ENCODE measurements at regions not wholly inside any gene's neighbourhood (a gene's known extent, or its start where the extent isn't known, plus 50 kb on each side); places are given as distances from the start of the nearest gene placed in this dataset.
A peak's percentile ranks its signal among the peaks of the same experiment; 100 is the strongest.

DNA sequence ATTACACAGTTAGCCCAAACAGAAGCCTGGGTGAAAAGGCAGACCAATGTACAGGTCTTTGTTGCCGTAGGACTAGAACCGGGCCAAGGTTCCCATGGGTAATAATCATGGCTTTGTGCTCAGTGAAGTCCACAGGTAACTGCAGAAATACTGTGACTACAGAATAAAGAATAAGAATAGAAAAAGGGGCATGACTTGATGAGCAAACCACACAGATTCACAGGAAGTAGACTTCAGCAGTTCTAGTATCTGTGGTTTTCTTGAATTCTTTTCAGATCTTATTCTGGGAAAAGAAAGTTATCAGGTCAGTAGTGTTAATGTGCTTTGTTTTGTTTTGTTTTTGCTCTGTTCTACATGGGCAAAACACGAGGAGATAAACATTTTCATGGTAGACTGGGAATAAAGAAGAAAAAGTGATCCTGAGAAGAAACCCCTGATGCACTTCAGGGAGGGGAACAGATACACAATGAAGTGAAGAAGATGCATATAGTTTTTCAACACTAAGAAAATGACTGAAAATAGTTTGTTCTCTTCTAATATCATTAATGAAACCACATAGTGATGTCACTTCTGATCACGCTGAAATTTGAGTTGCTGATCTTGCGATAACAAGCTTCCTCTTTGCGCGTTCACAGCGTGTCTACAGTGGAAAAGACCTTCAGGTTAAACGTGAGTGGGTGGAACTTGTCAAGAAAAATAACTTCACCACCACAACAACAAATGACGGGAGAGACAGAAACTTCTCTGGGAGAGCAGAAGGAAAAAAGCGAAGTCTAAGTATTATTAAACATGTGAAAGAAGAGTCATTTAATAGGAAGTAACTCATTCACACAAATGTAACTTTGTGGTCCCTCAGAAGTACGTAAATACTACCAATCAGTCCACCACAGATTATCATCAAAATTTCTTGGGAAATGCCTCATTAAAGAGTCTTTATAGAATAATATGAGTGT is 315.8 kb upstream of the SATB1 start:
- DNase-seq (ENCODE audit: low read depth in 4 of 4, low spot score in 3 of 4): no peak

DNA sequence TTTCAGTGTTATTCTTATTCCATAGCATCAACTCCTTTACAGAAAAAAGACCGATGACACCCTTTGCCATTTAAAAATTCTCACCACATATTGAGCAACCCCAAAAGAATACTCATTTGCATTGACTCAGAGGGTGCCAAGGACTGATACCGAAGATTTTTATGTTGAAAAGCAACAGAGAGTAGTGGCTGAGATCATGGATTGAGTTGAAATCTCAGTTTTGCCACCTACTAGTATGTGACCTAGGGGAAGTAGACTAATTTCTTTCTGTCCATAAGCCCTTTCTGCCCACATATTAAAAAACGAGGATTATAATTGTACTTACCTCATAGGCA is 313.9 kb upstream of the SATB1 start:
- DNase-seq (ENCODE audit: low read depth in 4 of 4, low spot score in 3 of 4): no peak

DNA sequence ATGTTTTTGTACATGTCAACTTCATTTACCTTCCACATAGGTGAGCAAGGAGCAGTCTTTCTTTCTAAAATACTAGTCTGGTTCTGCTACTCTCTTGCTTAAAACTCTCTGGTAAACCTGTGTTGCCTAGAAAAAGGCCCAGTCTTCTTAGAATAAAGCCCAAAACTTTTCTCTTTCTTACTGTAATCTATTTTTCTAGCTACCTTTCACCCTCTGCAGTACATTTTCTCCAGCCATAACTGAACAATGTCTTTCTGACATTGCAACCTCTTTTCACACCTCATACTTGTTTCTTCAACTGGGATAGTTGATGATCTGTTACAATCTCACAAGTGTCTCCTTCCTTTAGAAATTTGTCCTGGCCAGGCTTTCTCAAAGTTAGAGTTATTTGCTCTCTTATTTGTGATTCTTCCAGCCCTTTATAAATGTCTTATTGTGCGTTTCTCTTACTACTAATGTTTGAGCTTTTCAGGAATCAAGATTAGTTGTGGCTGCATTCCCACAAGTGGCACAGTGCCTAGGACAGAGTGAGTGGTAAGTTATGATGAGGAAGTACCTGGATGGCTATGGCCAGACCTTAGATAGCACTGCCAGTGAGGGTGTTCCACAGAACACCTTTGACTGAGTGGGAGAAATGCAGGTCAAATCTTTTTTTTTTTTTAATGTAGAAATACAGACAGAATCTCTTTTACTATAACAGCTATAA is 313.4 kb upstream of the SATB1 start:
- no peak for DNase-seq (ENCODE audit: low read depth in 4 of 4, low spot score in 3 of 4)

DNA sequence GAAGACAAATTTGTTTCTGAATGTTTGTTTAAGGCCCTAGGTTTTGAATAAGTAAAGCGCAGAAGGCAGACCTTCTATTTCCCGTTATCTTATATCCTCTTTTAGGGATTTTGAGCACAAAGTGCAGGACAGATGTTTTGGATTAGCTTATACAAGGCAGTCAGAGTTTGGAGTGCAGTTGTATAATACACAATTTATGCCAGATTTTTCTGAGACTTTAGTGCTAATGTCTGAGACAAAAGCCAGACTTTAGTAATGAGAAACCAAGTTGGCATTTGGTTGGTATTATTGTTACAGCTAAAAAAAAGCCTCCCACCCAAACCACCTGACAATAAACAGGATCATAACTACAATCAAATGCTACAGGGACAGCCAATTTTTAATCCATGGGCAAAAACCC is 309.9 kb upstream of the SATB1 start:
- DNase-seq (ENCODE audit: low read depth in 4 of 4, low spot score in 3 of 4): no peak

DNA sequence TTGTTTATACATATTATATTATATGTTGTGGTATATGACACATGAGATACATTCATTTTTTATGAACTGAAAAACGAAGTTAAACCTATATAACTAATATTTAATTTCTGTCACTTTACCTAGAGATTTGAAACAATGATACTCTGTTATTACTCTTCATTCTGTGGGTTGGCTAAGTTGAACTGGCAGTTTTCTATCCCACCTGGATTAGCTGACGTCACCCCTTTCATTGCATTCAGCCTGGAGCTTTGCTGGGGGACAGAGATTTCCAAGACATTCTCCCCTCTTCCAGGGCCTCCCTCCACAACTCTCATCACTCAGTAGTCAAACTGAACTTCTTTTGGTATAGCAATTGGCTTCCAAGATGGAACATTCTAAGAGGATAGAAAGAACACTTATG is 309.2 kb upstream of the SATB1 start:
- DNase-seq (ENCODE audit: low read depth in 4 of 4, low spot score in 3 of 4): no peak

DNA sequence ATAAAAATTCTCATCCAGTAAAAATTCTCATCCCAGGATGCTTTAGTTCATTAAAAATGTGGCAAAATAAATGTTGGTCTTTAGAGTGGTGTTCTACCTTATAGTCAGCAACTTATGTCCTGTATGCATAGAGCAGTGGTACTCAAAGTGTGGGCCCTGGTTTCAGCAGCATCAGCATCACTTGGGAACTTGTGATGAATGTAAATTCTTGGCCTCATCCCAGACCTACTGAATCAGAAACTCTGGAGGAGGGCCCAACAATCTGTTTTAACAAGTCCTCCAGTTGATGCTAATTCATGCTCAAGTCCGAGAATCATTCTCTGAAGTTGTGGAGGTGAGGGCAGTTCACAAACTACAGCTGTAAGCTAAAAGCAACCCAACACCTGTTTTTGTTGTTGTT is 307.3 kb upstream of the SATB1 start:
- no peak for DNase-seq (ENCODE audit: low read depth in 4 of 4, low spot score in 3 of 4)

DNA sequence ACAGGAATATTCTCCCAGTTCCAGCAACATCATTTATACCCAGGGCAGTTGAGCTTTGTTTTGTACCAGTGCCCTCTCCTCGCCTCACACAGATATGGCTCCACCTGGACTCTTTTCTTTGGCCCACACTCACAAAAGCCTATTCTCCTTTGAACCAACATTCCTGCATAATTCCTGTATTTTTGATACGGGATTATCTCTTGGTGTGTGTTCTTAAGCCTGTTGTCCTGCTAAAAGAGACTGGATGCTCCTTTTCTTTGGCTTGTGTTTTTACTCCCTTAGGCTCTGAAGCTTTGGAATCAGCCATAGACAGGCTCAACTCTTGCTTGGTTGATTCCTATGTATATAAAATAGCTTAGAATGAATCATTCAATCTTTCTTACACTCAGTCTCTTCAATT is 305.4 kb upstream of the SATB1 start:
- DNase-seq (ENCODE audit: low read depth in 4 of 4, low spot score in 3 of 4): no peak

DNA sequence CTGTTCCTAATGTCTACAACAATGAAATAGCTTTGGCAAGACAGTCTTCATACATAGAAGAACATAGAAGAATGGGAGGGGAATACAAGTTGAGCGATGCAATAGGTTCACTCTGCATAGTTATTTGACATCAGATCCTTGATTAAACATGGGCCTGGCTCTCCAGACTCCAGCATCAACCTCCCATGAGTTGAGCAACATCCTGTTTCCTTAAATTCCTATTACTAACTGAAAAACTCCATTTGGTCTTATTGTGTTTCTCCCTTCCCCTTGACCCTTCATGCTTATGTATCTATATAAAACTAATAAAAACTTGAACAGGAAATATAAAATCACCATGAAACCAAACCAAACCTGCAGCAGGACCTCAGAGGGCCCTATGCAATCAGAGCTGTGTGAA is 304.5 kb upstream of the SATB1 start:
- DNase-seq (ENCODE audit: low read depth in 4 of 4, low spot score in 3 of 4): no peak

DNA sequence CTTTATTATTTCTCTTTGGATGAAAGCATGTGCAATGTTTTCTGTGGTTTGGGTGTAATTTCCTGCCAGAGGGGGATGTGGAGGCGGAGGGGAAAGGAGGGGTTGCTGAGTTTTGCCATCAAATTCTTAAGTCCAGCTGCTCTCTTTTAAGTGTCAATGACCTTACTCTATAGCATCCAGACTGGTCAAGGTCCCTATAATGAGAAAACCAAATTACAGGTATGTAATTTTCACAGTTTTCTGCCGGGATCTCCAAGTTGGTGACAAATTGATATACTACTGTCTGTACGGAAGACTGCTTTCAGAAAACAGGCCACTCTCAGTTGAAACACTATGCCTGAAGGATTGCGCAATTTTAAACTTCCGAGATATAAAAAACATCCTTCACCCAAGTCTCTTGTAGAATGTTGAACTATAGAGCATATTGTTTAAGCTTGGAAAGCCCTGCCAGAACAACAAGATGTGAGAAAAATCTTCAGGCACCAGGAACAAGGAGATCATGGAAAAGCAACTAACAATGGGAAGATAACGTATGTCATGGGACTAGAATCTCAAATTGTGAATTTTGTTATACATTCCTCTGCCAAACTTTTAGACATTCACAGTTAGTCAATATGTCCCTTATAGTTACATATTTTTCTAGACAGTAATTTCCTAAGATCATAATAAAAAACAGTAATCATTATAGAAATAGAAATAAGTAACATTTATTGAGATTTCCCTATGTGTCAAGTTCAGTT is 300.7 kb upstream of the SATB1 start:
- DNase-seq (ENCODE audit: low read depth in 4 of 4, low spot score in 3 of 4): peak in 3 of 4 donors; percentile 3 to 7 (median 5)

DNA sequence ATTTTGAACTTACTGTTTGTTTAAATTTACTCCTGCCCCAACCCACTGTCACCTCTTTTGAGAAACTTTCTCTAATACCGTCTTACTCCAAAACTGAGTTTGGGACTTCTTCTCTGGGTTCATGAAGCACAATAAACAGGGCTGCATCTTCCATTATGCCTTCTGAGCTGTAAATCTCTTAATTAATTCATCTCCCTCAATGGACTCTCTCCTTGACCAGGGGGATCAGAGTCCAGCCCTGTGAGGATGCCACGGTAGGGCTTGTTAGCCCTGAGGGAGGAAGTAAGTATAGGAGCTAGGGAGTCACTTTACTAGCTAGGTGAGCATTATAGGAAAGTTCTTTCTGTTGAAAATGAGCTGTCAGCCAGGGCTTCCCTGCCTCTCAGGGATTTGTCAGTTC is 299.3 kb upstream of the SATB1 start:
- no peak for DNase-seq (ENCODE audit: low read depth in 4 of 4, low spot score in 3 of 4)

DNA sequence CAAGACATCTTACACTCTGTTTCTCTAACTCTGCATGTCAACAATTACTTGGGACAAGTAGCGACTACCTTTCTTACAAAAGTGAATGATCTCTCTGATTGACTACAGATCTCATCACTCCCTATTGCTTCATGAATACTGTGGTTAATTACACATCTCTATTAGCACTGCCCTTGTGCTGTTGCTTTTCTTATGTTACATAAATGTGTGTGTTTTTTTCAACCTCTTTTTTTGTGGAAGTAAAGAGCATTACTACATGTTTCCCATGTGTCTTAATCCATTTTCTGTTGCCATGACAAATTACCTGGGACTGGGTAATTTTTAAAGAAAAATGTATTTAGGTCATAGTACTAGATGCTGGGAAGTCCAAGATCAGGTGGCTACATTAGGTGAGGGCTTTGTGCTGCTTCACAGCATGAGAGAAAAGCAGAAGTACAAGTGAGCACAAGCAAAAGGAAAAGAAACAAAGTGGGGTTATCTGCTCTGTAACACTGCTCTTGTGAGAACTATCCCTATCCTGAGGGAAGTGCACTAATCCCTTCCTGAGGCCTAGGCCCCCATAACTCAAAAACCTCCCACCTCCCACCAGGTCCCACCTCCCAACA is 298.2 kb upstream of the SATB1 start:
- DNase-seq (ENCODE audit: low read depth in 4 of 4, low spot score in 3 of 4): no peak

DNA sequence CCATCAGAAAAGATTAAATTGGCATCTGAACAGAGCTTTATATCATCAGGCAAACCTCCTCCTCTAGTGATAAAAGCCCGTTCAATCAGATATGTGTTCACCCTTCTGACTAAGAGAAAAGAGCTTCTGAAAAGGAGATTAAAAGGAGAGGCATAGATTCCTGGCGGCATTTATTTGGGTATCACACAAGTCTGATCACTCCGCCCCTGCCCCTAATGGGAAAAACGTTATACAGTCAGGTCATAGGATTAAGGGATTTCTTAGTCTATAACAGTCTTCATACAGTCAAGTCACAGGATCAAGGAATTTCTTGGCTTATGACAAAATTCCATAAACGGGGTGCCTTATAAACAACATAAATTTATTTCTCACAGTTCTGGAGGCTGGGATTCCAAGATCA is 295.4 kb upstream of the SATB1 start:
- no peak for DNase-seq (ENCODE audit: low read depth in 4 of 4, low spot score in 3 of 4)

DNA sequence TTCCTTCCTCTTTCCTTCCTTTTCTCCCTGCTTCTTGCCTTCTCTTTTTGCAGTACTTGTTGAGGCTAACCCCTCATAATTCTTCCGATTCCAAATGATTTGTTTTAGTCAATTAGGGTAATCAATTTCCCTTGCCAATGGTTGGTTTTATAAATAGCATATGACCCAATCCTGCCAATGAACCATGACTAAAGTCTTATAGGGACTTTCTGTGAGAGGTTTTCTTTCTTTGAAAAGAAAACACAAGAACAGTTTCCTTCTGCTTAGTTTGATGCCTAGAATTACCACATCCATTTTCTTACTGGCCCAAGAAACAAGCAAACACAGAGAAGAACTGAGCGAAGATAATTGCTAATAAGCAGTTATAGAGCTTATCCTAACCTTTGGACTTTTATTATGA is 292.5 kb upstream of the SATB1 start:
- no peak for DNase-seq (ENCODE audit: low read depth in 4 of 4, low spot score in 3 of 4)

DNA sequence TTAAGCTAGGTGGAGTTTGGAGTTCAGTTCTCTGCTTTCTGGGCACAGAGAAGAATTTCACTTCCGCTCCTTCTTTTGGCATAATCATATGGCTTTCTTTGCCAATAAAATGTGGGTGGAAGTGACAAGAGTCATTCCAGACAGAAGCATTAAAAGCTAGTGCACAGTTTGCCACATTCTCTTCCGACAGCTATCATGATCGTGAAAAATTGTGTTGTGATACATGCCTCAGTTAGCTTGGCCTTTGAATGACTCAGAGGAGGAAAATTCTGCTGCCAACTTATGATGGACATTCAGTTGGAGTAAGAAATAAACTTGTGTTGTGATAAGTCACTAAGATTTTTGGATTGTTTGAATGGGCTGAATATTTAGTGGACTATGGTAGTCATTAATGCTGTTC is 291.7 kb upstream of the SATB1 start:
- DNase-seq (ENCODE audit: low read depth in 4 of 4, low spot score in 3 of 4): no peak

DNA sequence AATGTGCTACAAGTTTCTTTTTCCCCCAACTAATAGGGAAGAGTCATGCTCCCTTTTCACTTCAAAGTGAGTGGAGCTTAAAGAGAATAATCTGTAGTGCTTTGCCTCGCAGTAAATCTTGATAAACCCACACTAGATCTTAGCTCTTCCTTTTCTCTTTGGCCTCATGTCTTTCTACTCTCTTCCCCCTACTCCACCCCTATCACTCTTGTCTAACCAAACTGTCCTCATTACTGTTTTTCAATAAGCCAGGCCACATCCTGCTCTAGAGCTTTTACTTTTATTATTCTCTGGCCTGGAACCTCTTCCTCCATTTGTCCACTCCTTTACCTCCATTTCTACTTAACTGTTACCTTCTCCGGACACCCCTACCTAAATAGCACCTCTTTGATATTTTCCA is 291.0 kb upstream of the SATB1 start:
- no peak for DNase-seq (ENCODE audit: low read depth in 4 of 4, low spot score in 3 of 4)

DNA sequence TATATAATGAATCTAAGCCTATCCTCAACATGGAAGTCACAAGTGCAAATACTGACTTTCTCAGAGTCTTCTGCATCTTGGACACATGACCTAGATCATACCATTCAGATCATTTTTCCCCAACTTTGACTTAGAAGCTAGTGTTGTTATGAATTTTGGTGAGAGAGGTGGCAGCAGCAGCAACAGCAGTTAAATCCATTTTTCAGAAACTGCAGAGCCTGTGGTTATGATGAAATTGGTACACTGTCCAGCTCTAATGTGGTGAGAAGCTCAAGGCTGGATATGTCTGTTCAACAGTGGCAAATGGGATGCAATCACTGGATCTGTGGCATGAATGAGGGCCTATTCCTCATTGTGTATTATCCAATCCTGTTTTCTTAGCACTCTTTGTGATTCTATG is 290.1 kb upstream of the SATB1 start:
- DNase-seq (ENCODE audit: low read depth in 4 of 4, low spot score in 3 of 4): no peak

DNA sequence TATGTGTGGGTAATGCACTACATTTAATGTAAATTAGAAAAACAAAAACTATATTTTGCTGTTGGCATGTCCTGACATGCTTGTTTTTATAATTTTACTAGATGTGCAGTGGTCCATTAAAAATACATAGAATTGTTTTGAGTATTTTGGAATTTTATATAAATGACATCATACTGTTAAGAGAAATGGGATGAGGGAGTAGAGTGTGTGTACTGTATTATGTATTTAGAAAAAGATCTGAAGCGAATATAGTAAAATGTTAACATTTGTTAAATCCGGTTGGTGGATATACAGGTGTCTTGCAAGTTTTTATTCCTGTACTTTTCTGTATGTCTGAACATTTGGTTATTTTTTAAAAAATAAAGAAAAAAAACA is 288.4 kb upstream of the SATB1 start:
- no peak for DNase-seq (ENCODE audit: low read depth in 4 of 4, low spot score in 3 of 4)

DNA sequence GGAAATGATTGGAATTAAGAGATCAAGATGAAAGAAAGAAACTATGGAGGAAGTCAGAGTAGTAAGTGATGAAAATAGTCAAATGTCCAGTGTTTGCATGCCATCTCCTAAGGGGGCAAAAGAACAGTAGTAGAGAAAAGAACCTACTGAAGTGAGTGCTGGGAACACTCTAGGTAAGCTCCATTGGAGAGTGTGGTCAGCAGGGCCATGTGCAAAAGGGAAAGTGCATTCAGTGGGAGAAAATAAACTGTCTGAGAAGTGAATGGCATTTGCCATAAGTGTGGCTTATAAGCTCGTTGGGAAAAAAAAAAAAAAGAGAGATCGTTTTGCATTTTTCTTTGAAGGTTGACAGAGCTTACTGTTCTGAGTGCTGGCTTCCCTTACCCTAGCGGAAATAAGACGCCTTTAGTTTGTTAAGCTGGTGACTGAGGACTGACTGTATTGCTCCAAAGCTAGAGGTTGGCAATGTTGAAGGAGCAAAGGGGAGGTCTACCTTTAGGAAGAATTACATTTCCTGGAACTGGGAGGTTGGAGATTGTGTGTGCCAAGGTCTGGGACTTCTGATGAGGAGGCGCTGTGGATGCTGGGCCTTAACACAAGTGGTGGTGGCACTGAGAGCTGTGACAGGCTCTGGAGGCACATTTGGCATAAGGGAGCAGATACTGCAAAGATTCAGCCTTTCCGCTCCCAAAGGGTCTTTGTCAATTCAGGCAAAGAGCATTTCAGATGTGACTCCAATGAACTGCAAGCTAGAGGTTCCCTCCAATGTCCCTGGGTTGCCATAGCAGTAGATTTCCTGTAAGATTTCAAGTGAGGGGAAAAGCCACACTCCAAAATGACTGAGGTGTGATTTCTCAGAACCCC is 287.8 kb upstream of the SATB1 start:
- no peak for DNase-seq (ENCODE audit: low read depth in 4 of 4, low spot score in 3 of 4)

DNA sequence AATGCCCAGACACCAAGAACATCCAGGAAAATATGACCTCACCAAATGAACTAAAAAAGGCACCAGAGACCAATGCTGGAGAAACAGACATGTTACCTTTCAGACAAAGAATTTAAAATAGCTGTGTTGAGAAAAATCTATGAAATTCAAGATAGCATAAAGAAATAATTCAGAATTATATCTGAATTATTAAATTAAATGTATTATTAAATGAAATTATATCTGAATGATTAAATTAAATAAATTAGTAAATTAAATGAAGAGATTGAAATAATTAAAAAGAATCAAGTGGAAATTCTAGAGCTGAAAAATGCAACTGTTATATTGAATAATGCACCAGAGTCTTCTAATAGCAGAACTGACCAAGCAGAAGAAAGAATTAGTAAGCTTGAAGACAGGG is 279.2 kb upstream of the SATB1 start:
- DNase-seq (ENCODE audit: low read depth in 4 of 4, low spot score in 3 of 4): no peak

DNA sequence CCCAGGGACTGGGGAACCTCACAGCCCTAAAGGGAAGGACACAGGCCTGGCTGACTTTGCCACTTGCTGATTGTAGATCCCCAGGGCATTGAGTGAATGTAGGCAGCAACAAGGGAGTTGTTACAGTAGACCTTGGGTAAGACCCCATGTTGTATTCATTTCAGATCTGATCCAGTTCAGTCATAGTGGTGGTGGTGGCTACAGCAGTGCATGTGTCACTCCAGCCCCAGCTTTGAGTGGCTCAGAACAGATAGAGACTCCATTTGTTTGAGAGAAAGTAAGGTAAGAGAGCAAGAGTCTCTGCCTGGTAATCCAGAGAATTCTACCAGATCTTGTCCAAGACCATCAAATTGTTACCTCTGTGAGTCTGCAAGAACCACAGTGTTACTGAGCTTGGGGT is 278.7 kb upstream of the SATB1 start:
- no peak for DNase-seq (ENCODE audit: low read depth in 4 of 4, low spot score in 3 of 4)
